BJ (cell line): ENCODE measurements at regions not wholly inside any gene's neighbourhood (a gene's known extent, or its start where the extent isn't known, plus 50 kb on each side); places are given as distances from the start of the nearest gene placed in this dataset.

ENCODE experiments used
- CTCF ChIA-PET: fragments of 350-600 bp; formaldehyde crosslinking; extraction: SDS; loops from one replicate; lab custom pipeline; 2021; ENCODE audit warnings: antibody characterized with exemption, inconsistent platforms; lab: Yijun Ruan, JAX
- POLR2A ChIA-PET: fragments of 300-600 bp; sonication (Branson Sonifier 250); formaldehyde crosslinking; extraction: SDS; loops from one replicate; lab custom pipeline; 2021; ENCODE audit warnings: antibody characterized with exemption; lab: Charles Lee
- DNase-seq: peaks from one replicate; pipeline ENCODE4 v3.0.0-alpha.2; 2011; ENCODE audit warnings: low read depth
- H3K27me3 ChIP-seq: 2 replicates; pipeline ENCODE4 v1.6.0; 2011; ENCODE audit warnings: low read length; ENCODE audit not compliant: control insufficient read depth, insufficient read depth
- H3K36me3 ChIP-seq: 2 replicates; pipeline ENCODE4 v1.5.1; 2011; ENCODE audit warnings: low read length; ENCODE audit not compliant: control insufficient read depth, insufficient read depth
- H3K4me3 ChIP-seq: 2 replicates; pipeline ENCODE4 v1.5.1; 2011; ENCODE audit warnings: low read depth, mild to moderate bottlenecking, control low read depth, low read length
- TF ChIP-seq, protein P1 (sequence below): IDR thresholded peaks from 2 replicates; pipeline ENCODE4 v1.5.1; 2011; ENCODE audit warnings: low read depth, mild to moderate bottlenecking, control low read depth, inconsistent platforms, low read length, moderate library complexity; ENCODE audit not compliant: insufficient read depth

DNA sequence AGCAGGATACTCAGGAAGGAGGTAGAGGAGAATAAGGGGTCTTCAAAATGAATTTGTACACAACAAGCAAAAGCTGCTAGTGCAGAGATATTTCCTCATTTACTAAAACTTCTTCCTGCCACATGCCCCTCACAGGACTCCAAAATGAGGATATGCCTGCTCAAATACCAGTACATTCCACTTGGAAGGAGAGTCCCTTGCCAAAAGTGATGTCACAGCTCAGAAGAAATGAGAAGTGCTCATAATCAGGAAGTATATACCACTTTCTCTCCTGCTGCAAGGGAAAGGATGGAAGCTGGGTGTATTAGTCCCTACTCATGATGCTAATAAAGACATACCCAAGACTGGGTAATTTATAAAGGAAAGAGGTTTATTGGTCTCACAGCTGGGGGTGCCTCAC lies 87.7 kb upstream of the FSHR start:
- no peak overlapping the region for H3K4me3 ChIP-seq
- ChIA-PET CTCF (interaction anchor here (1.0 kb wide), 1 partner anchor 90 kb away, joined by 3 read pairs; no protein-coding TSS in a partner anchor), POLR2A (no interaction called here)
- H3K36me3 ChIP-seq, result no peaks in the 10 kb centered on the region
- no peak for DNase-seq
- no peaks in the 10 kb centered on the region for H3K27me3 ChIP-seq
- TF ChIP-seq, protein P1, sequence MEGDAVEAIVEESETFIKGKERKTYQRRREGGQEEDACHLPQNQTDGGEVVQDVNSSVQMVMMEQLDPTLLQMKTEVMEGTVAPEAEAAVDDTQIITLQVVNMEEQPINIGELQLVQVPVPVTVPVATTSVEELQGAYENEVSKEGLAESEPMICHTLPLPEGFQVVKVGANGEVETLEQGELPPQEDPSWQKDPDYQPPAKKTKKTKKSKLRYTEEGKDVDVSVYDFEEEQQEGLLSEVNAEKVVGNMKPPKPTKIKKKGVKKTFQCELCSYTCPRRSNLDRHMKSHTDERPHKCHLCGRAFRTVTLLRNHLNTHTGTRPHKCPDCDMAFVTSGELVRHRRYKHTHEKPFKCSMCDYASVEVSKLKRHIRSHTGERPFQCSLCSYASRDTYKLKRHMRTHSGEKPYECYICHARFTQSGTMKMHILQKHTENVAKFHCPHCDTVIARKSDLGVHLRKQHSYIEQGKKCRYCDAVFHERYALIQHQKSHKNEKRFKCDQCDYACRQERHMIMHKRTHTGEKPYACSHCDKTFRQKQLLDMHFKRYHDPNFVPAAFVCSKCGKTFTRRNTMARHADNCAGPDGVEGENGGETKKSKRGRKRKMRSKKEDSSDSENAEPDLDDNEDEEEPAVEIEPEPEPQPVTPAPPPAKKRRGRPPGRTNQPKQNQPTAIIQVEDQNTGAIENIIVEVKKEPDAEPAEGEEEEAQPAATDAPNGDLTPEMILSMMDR, result no peak

DNA sequence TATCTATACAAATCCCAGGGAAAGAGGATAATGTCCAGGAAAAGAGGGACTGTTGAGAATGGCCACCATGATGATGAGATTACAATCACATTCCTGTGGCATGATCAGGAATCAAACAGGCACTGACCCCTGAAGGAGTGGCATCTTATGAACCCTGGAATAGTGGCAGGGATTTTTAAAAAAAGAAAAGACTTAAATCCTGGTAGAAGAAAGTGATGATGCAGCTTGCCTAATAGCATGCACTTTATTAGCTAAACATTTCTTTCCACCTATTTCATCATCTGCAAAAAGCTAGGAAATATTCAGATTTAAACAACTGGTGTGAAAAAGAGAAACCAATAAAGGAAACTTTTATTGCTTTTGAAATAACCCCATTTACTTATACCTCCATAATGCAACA lies 87.2 kb upstream of the FSHR start:
- H3K36me3 ChIP-seq, result no peaks in the 10 kb centered on the region
- ChIA-PET CTCF (no interaction called here), POLR2A (no interaction called here)
- DNase-seq, result peak; percentile 40
- TF ChIP-seq, protein P1, result no peak
- H3K4me3 ChIP-seq, result no peak overlapping the region
- H3K27me3 ChIP-seq, result no peaks in the 10 kb centered on the region

DNA sequence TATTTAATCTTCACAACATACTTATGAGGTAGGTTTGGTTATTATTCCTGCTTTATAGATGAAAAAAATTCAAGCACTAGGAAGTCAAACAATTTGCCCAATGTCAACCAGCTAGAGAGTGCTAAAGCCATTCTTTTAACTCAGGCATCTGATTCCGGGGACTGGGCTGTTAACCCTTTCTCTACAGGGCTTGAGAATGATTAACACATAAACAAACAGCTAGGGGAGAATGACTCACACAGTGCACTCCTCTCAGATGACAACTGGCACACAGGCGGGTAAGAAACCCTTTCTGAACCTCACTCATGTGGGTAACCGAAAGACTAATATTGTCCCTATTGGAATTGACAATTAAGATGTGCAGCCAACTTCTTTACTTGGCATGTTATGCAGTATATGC lies 86.3 kb upstream of the FSHR start:
- Histone ChIP-seq H3K36me3 (no peaks in the 10 kb centered on the region), H3K4me3 (no peak overlapping the region), H3K27me3 (no peaks in the 10 kb centered on the region)
- ChIA-PET CTCF (no interaction called here), POLR2A (no interaction called here)
- DNase-seq, result no peak
- TF ChIP-seq, protein P1, result no peak

DNA sequence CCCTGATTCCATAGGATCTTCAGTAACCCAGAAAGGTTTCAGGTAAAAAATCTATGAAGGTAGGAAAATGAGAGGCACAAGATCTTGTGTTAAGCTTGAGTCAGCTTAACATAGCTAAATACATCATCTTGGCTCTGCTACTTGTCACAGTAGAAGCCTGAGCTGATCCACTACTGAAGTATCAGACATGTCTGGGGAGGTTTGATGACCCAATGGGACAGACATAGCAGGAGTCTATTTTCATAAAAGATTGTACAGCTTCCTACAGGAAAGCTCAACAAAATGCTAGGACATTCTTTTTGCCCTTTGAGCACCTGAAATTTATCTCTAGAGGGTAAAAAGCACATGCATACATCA lies 84.3 kb upstream of the FSHR start:
- no peak for DNase-seq
- Histone ChIP-seq H3K4me3 (no peak overlapping the region), H3K27me3 (no peaks in the 10 kb centered on the region), H3K36me3 (no peaks in the 10 kb centered on the region)
- CTCF ChIA-PET, result no interaction called here
- POLR2A ChIA-PET, result no interaction called here
- TF ChIP-seq, protein P1, result no peak

DNA sequence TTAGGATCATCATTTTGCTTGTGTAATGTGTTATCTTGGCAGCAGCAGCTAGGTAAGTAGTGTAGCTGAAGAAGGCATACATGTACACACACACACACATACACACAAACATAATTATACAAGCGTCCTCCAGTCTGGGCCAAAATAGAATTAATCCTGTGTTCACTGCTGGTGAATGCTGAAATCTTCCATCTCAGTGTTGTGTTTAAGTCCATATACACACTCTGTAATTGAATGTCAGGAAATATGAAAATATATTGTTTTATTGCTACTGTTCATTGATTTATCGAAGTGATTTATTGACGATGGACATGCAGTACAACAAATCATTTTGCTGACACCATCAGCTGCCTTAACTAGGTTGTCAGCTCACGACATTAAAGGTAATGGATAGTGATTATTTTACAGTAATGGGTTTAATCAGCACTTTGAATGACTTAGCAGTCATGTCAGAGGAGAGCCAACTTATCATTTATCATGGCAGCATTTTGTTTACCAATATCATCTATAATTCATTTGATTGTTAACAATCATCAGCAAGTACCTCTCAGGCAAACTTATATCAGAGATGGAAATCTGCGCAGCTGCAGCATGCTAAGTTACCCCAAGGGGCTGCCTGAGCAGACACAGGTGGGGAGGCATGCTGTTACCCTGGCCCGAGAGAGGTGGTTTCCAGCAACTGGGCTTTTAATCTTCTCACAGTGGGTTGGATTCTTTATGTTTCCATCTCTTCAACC lies 83.7 kb upstream of the FSHR start:
- TF ChIP-seq, protein P1, result no peak
- ChIA-PET CTCF (no interaction called here), POLR2A (no interaction called here)
- DNase-seq, result no peak
- H3K36me3 ChIP-seq, result no peaks in the 10 kb centered on the region
- no peak overlapping the region for H3K4me3 ChIP-seq
- H3K27me3 ChIP-seq, result no peaks in the 10 kb centered on the region
